Tibial nerve (tissue), 4 donors: ENCODE measurements at regions not wholly inside any gene's neighbourhood (a gene's known extent, or its start where the extent isn't known, plus 50 kb on each side); places are given as distances from the start of the nearest gene placed in this dataset.

ENCODE experiments used
- EP300 ChIP-seq, 2 donors: sonication (generic); formaldehyde crosslinking; IDR thresholded peaks; one replicate each; pipeline ENCODE4 v1.6.1; 2017; ENCODE audit warnings: antibody characterized with exemption in 2 of 2, mild to moderate bottlenecking in 1 of 2
- TF ChIP-seq, protein P1 (sequence below), 5 experiments: fragments of 200-600 bp in 3 of 5; fragments of 450-650 bp in 2 of 5; sonication (generic) in 3 of 5; IDR thresholded peaks; one replicate each; pipeline ENCODE4 v1.5.1; 2016 to 2019; ENCODE audit warnings: antibody characterized with exemption in 5 of 5, mild to moderate bottlenecking in 3 of 5, moderate library complexity in 2 of 5

DNA sequence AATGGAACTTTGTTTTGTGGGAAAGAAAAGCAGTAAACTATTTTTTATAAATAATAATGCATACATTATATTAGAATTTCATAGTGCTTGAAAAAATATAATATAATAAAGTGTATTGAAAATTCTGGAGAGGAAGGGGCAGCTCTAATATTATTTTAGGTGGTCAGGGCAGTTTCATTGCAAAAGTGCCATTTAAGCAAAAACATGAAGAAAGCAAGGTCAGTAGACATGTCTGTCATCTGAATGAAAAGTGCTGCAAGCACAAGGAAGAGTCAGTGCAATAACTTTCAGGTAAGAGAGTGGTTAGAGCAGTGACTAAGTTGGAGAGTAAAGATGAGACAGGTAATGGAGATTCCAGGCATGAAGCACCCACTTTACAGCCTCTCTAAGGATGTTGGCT, 435.6 kb upstream of the REG3G start:
- TF ChIP-seq, protein P1, sequence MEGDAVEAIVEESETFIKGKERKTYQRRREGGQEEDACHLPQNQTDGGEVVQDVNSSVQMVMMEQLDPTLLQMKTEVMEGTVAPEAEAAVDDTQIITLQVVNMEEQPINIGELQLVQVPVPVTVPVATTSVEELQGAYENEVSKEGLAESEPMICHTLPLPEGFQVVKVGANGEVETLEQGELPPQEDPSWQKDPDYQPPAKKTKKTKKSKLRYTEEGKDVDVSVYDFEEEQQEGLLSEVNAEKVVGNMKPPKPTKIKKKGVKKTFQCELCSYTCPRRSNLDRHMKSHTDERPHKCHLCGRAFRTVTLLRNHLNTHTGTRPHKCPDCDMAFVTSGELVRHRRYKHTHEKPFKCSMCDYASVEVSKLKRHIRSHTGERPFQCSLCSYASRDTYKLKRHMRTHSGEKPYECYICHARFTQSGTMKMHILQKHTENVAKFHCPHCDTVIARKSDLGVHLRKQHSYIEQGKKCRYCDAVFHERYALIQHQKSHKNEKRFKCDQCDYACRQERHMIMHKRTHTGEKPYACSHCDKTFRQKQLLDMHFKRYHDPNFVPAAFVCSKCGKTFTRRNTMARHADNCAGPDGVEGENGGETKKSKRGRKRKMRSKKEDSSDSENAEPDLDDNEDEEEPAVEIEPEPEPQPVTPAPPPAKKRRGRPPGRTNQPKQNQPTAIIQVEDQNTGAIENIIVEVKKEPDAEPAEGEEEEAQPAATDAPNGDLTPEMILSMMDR (IDR thresholded peaks at IDR 0.05): no peak
- TF ChIP-seq EP300 (IDR thresholded peaks at IDR 0.05): no peak
